ENCODE measurements at regions not wholly inside any gene's neighbourhood (a gene's known extent, or its start where the extent isn't known, plus 50 kb on each side); places are given as distances from the start of the nearest gene placed in this dataset.

DNA sequence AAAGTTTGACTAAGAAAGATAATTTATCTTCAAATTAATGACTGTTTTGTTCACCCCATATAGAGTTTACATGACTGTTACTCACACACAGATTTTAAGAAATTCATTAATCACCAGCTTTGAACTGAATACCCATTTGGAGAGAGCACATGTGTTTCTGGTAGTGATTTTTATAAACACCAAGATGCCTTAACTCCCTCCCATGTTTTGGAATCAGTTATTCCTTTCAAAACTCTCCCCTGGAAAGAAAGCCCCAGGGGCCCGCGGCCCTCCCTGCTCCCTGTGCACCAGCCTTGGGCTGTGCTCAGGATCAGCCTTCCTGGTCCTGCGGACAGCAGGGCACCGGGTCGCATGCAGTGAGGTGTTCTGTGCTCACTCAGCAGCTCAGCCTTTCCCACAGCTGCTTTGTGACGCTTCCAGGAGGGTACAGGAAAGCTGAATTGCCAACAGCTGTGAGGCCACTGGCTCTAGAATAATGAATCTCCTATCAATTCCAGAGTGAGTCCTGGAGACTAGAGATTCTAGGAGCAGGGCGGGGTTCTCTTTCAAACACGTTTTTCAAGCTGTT, 483.2 kb downstream of the EFNB2 start:
- intact Hi-C loops (cut with micrococcal nuclease; ENCODE audit: unreplicated experiment): no loop called here
- H3K36me3 ChIP-seq (ENCODE audit: insufficient read depth, low read length): no peaks in the 10 kb centered on the region
- H2AFZ ChIP-seq (ENCODE audit: low read length): no peak overlapping the region
- no peaks in the 10 kb centered on the region for H3K4me1 ChIP-seq (ENCODE audit: insufficient read depth, low read length, poor library complexity, severe bottlenecking)
- no peak overlapping the region for H3K4me3 ChIP-seq (ENCODE audit: low read depth, low read length, poor library complexity, severe bottlenecking)
- H3K79me2 ChIP-seq (ENCODE audit: insufficient read depth, low read depth, low read length): no peaks in the 10 kb centered on the region
- H4K20me1 ChIP-seq (ENCODE audit: insufficient read depth, low read length): no peaks in the 10 kb centered on the region
- no peaks in the 10 kb centered on the region for H3K9me3 ChIP-seq (ENCODE audit: low read length)
- DNase-seq (ENCODE audit: low spot score): no peak
- H3K9me2 ChIP-seq (ENCODE audit: insufficient read depth, low read length): no peaks in the 10 kb centered on the region
- no peak overlapping the region for H3K27ac ChIP-seq (ENCODE audit: low read depth, low read length, poor library complexity, severe bottlenecking)
- TF ChIP-seq EZH2phosphoT487 (IDR thresholded peaks at IDR 0.05; ENCODE audit: borderline replicate concordance, low read depth, low read length): no peak
- TF ChIP-seq, protein P1, sequence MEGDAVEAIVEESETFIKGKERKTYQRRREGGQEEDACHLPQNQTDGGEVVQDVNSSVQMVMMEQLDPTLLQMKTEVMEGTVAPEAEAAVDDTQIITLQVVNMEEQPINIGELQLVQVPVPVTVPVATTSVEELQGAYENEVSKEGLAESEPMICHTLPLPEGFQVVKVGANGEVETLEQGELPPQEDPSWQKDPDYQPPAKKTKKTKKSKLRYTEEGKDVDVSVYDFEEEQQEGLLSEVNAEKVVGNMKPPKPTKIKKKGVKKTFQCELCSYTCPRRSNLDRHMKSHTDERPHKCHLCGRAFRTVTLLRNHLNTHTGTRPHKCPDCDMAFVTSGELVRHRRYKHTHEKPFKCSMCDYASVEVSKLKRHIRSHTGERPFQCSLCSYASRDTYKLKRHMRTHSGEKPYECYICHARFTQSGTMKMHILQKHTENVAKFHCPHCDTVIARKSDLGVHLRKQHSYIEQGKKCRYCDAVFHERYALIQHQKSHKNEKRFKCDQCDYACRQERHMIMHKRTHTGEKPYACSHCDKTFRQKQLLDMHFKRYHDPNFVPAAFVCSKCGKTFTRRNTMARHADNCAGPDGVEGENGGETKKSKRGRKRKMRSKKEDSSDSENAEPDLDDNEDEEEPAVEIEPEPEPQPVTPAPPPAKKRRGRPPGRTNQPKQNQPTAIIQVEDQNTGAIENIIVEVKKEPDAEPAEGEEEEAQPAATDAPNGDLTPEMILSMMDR (conservative IDR thresholded peaks at IDR 0.05; ENCODE audit: low read length): no peak
- no TSS peak for BruUV-seq (replicated peaks)
- CTCF ChIA-PET (ENCODE audit: unreplicated experiment): no interaction called here
- POLR2A ChIA-PET: no interaction called here
- H3K4me2 ChIP-seq (ENCODE audit: low read length): no peak overlapping the region

DNA sequence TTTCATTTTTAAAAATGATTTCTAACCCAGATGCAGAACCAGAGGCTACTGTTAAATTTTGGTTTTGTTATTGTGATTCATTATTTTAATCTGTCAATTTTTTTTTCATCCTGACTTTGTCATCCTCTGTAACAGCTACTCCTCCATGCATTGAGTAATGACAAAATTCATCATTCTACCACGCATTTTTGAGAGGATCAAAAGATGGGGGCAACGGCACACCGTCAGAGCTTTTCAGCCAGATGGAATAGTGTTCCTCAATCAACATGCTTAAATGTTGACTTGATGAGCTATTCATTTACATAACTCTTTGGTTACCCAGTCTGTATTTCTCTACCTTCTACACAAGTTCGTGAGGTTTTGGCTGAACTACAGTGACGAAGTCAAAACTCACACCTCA, 486.3 kb downstream of the EFNB2 start:
- ChIA-PET POLR2A (no interaction called here), CTCF (ENCODE audit: unreplicated experiment) (no interaction called here)
- H3K27ac ChIP-seq (ENCODE audit: low read depth, low read length, poor library complexity, severe bottlenecking): no peak overlapping the region
- H3K36me3 ChIP-seq (ENCODE audit: insufficient read depth, low read length): no peaks in the 10 kb centered on the region
- DNase-seq (ENCODE audit: low spot score): no peak
- no TSS peak for BruUV-seq (replicated peaks)
- no peak for TF ChIP-seq EZH2phosphoT487 (IDR thresholded peaks at IDR 0.05; ENCODE audit: borderline replicate concordance, low read depth, low read length)
- TF ChIP-seq, protein P1 (conservative IDR thresholded peaks at IDR 0.05; ENCODE audit: low read length): no peak
- H2AFZ ChIP-seq (ENCODE audit: low read length): no peak overlapping the region
- no peaks in the 10 kb centered on the region for H3K79me2 ChIP-seq (ENCODE audit: insufficient read depth, low read depth, low read length)
- no peaks in the 10 kb centered on the region for H3K9me3 ChIP-seq (ENCODE audit: low read length)
- H3K4me1 ChIP-seq (ENCODE audit: insufficient read depth, low read length, poor library complexity, severe bottlenecking): no peaks in the 10 kb centered on the region
- no peaks in the 10 kb centered on the region for H4K20me1 ChIP-seq (ENCODE audit: insufficient read depth, low read length)
- intact Hi-C loops (cut with micrococcal nuclease; ENCODE audit: unreplicated experiment): no loop called here
- H3K4me2 ChIP-seq (ENCODE audit: low read length): no peak overlapping the region
- H3K4me3 ChIP-seq (ENCODE audit: low read depth, low read length, poor library complexity, severe bottlenecking): no peak overlapping the region
- H3K9me2 ChIP-seq (ENCODE audit: insufficient read depth, low read length): no peaks in the 10 kb centered on the region

GRCh38 chr13:106048386-106048785, 487.1 kb downstream of the EFNB2 start:
- H3K4me1 ChIP-seq (ENCODE audit: insufficient read depth, low read length, poor library complexity, severe bottlenecking): no peaks in the 10 kb centered on the region
- no peak overlapping the region for H2AFZ ChIP-seq (ENCODE audit: low read length)
- no peaks in the 10 kb centered on the region for H3K36me3 ChIP-seq (ENCODE audit: insufficient read depth, low read length)
- TF ChIP-seq, protein P1 (conservative IDR thresholded peaks at IDR 0.05; ENCODE audit: low read length): no peak
- TF ChIP-seq EZH2phosphoT487 (IDR thresholded peaks at IDR 0.05; ENCODE audit: borderline replicate concordance, low read depth, low read length): no peak
- H3K4me3 ChIP-seq (ENCODE audit: low read depth, low read length, poor library complexity, severe bottlenecking): no peak overlapping the region
- intact Hi-C loops (cut with micrococcal nuclease; ENCODE audit: unreplicated experiment): no loop called here
- no peaks in the 10 kb centered on the region for H4K20me1 ChIP-seq (ENCODE audit: insufficient read depth, low read length)
- no peak for DNase-seq (ENCODE audit: low spot score)
- POLR2A ChIA-PET: no interaction called here
- BruUV-seq (replicated peaks): no TSS peak
- CTCF ChIA-PET (ENCODE audit: unreplicated experiment): no interaction called here
- no peak overlapping the region for H3K27ac ChIP-seq (ENCODE audit: low read depth, low read length, poor library complexity, severe bottlenecking)
- no peaks in the 10 kb centered on the region for H3K9me2 ChIP-seq (ENCODE audit: insufficient read depth, low read length)
- no peaks in the 10 kb centered on the region for H3K9me3 ChIP-seq (ENCODE audit: low read length)
- H3K79me2 ChIP-seq (ENCODE audit: insufficient read depth, low read depth, low read length): no peaks in the 10 kb centered on the region
- H3K4me2 ChIP-seq (ENCODE audit: low read length): no peak overlapping the region

Data from OCI-LY7 (cell line).